Fibroblast of lung (primary cell): ENCODE measurements at regions not wholly inside any gene's neighbourhood (a gene's known extent, or its start where the extent isn't known, plus 50 kb on each side); places are given as distances from the start of the nearest gene placed in this dataset.

Experiments used
- DNase-seq, 2 donors: peaks; one replicate each; pipeline versions ENCODE4 v3.0.0 to v3.0.0-alpha.2; 2010; ENCODE audit warnings: low read depth in 2 of 2
- H2AFZ ChIP-seq: 2 replicates; pipeline ENCODE4 v1.5.1; 2012; ENCODE audit warnings: low read length, control low read depth, inconsistent platforms
- H3K27ac ChIP-seq: 2 replicates; pipeline ENCODE4 v1.5.1; 2011; ENCODE audit warnings: low read length, control low read depth; ENCODE audit not compliant: insufficient read depth
- H3K27me3 ChIP-seq: 2 replicates; pipeline ENCODE4 v1.5.1; 2011; ENCODE audit warnings: mild to moderate bottlenecking, low read length; ENCODE audit not compliant: control insufficient read depth, insufficient read depth
- H3K36me3 ChIP-seq: 2 replicates; pipeline ENCODE4 v1.5.1; 2011; ENCODE audit warnings: low read length; ENCODE audit not compliant: control insufficient read depth, insufficient read depth
- H3K4me1 ChIP-seq: 2 replicates; pipeline ENCODE4 v1.5.1; 2011; ENCODE audit warnings: low read length; ENCODE audit not compliant: control insufficient read depth, insufficient read depth; ENCODE audit errors: extremely low read depth
- H3K4me2 ChIP-seq: 2 replicates; pipeline ENCODE4 v1.5.1; 2011; ENCODE audit warnings: low read length, control low read depth; ENCODE audit not compliant: insufficient read depth; ENCODE audit errors: extremely low read depth
- H3K4me3 ChIP-seq, 4 experiments: fragments of 200-600 bp in 1 of 4; sonication (generic) in 1 of 4; replicated peaks in 1 of 4; 2 replicates each; pipeline ENCODE4 v1.5.1; 2011 to 2016; ENCODE audit warnings: low read length in 4 of 4, low read depth in 3 of 4, mild to moderate bottlenecking in 3 of 4, control low read depth in 2 of 4, inconsistent platforms in 1 of 4, mixed read lengths in 1 of 4; ENCODE audit not compliant: insufficient read depth in 1 of 4; ENCODE audit errors: control extremely low read depth in 1 of 4
- H3K79me2 ChIP-seq: 2 replicates; pipeline ENCODE4 v1.5.1; 2012; ENCODE audit warnings: mild to moderate bottlenecking, low read length, inconsistent platforms; ENCODE audit not compliant: control insufficient read depth, insufficient read depth
- H3K9ac ChIP-seq: 2 replicates; pipeline ENCODE4 v1.5.1; 2011; ENCODE audit warnings: mild to moderate bottlenecking, low read length, control low read depth; ENCODE audit not compliant: insufficient read depth
- H3K9me3 ChIP-seq: 2 replicates; pipeline ENCODE4 v1.5.1; 2012; ENCODE audit warnings: low read depth, low read length; ENCODE audit not compliant: control insufficient read depth, insufficient read depth
- H4K20me1 ChIP-seq: 2 replicates; pipeline ENCODE4 v1.5.1; 2011; ENCODE audit warnings: low read length; ENCODE audit not compliant: control insufficient read depth, insufficient read depth; ENCODE audit errors: extremely low read depth
- EZH2 ChIP-seq: IDR thresholded peaks from 2 replicates; pipeline ENCODE4 v1.5.1; 2012; ENCODE audit warnings: low read length, control low read depth, mild to moderate bottlenecking; ENCODE audit errors: missing control alignments
- TF ChIP-seq, protein P1 (sequence below), 2 donors: IDR thresholded peaks in 1 of 2; conservative IDR thresholded peaks in 1 of 2; 1 replicate in 1 of 2; 2 replicates in 1 of 2; pipeline ENCODE4 v1.5.1; 2011 to 2012; ENCODE audit warnings: low read length in 2 of 2, control low read depth in 1 of 2, inconsistent platforms in 1 of 2, low read depth in 1 of 2, mild to moderate bottlenecking in 1 of 2

DNA sequence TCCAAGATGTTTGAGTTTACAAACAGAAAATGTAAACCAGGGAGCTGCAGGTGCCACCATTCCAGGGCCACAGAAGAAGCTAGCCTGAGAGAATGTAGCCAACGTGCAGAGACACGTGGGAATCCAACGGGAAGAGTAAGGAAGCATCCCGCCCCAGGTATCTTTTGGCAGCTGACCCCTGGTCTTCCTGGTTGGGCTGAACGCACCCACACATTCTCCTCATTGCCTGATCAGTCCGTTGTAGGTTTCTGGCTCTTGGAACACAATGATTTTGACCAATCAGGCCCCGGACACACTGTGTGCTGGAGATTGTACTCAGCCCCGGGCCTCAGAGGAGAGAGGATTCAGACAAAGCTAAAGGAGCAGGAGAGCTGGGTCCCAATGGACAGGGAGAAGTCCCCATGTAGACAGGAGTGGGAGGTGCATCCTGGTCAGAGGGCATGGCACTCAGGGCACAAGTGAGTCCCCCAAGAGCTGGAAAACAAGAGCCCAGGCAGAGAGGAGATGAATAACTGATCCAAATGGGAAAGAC, 102.3 kb downstream of the TPRA1 start:
- no peak overlapping the region for H2AFZ ChIP-seq
- TF ChIP-seq, protein P1, sequence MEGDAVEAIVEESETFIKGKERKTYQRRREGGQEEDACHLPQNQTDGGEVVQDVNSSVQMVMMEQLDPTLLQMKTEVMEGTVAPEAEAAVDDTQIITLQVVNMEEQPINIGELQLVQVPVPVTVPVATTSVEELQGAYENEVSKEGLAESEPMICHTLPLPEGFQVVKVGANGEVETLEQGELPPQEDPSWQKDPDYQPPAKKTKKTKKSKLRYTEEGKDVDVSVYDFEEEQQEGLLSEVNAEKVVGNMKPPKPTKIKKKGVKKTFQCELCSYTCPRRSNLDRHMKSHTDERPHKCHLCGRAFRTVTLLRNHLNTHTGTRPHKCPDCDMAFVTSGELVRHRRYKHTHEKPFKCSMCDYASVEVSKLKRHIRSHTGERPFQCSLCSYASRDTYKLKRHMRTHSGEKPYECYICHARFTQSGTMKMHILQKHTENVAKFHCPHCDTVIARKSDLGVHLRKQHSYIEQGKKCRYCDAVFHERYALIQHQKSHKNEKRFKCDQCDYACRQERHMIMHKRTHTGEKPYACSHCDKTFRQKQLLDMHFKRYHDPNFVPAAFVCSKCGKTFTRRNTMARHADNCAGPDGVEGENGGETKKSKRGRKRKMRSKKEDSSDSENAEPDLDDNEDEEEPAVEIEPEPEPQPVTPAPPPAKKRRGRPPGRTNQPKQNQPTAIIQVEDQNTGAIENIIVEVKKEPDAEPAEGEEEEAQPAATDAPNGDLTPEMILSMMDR (conservative IDR thresholded peaks at IDR 0.05 in 1 of 2, IDR thresholded peaks at IDR 0.05 in 1 of 2; ENCODE audit: low read depth in 1 of 2, low read length in 2 of 2), result no peak
- TF ChIP-seq EZH2, result no peak

GRCh38 chr3:127487196-127487595, 103.3 kb downstream of the TPRA1 start:
- no peaks in the 10 kb centered on the region for H3K79me2 ChIP-seq
- H2AFZ ChIP-seq, result no peak overlapping the region
- H4K20me1 ChIP-seq, result no peaks in the 10 kb centered on the region
- TF ChIP-seq EZH2, result no peak
- TF ChIP-seq, protein P1 (conservative IDR thresholded peaks at IDR 0.05 in 1 of 2, IDR thresholded peaks at IDR 0.05 in 1 of 2; ENCODE audit: low read depth in 1 of 2, low read length in 2 of 2), result no peak
- no peak overlapping the region for H3K27ac ChIP-seq
- no peaks in the 10 kb centered on the region for H3K4me1 ChIP-seq
- DNase-seq, result no peak
- no peaks in the 10 kb centered on the region for H3K27me3 ChIP-seq
- H3K9me3 ChIP-seq, result no peaks in the 10 kb centered on the region
- no peak overlapping the region for H3K4me3 ChIP-seq
- no peak overlapping the region for H3K4me2 ChIP-seq
- no peaks in the 10 kb centered on the region for H3K36me3 ChIP-seq
- no peak overlapping the region for H3K9ac ChIP-seq

More for the DNA sequence above, 102.3 kb downstream of the TPRA1 start:
- Histone ChIP-seq H4K20me1 (no peaks in the 10 kb centered on the region), H3K4me1 (no peaks in the 10 kb centered on the region), H3K27ac (no peak overlapping the region), H3K4me3 (no peak overlapping the region), H3K4me2 (no peak overlapping the region), H3K36me3 (no peaks in the 10 kb centered on the region), H3K27me3 (no peaks in the 10 kb centered on the region), H3K9ac (no peak overlapping the region), H3K79me2 (no peaks in the 10 kb centered on the region), H3K9me3 (no peaks in the 10 kb centered on the region)
- DNase-seq, result no peak

GRCh38 chr3:127486321-127486944, 104.1 kb downstream of the TPRA1 start:
- Histone ChIP-seq H3K4me2 (no peak overlapping the region), H3K36me3 (no peaks in the 10 kb centered on the region), H3K4me1 (no peaks in the 10 kb centered on the region), H4K20me1 (no peaks in the 10 kb centered on the region), H3K9me3 (no peaks in the 10 kb centered on the region), H2AFZ (no peak overlapping the region), H3K27ac (no peak overlapping the region), H3K27me3 (no peaks in the 10 kb centered on the region), H3K9ac (no peak overlapping the region), H3K79me2 (no peaks in the 10 kb centered on the region), H3K4me3 (no peak overlapping the region)
- TF ChIP-seq, protein P1 (conservative IDR thresholded peaks at IDR 0.05 in 1 of 2, IDR thresholded peaks at IDR 0.05 in 1 of 2; ENCODE audit: low read depth in 1 of 2, low read length in 2 of 2), result no peak
- no peak for TF ChIP-seq EZH2
- DNase-seq, result no peak
